ENCODE measurements at regions not wholly inside any gene's neighbourhood (a gene's known extent, or its start where the extent isn't known, plus 50 kb on each side); places are given as distances from the start of the nearest gene placed in this dataset.
"Not testable (repeated sequence)": the region's sequence is repeated elsewhere in the genome, so short reads cannot be mapped to it uniquely, and the experiment has no call there.

DNA sequence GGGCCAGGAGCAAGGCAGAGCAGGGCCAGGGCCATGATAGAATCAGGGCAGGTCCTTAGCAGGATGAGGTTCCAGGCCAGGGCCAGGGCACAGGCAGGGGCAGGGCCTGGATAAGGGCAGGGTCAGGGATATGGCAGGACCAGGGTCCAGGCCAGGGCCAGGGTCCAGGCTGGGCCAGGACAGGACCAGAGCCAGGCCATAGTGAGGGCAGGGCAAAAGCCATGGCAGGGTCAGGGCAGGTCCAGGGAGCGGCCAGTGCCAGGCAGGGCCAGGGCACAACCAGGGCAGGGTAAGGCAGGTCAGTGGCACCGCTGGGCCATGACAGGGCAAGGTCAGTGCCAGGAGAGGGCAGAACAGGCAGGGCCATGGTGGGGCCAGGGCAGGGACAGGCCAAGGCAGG lies 152.2 kb downstream of the LIPI start:
- DNase-seq (ENCODE audit: low spot score): no peak

DNA sequence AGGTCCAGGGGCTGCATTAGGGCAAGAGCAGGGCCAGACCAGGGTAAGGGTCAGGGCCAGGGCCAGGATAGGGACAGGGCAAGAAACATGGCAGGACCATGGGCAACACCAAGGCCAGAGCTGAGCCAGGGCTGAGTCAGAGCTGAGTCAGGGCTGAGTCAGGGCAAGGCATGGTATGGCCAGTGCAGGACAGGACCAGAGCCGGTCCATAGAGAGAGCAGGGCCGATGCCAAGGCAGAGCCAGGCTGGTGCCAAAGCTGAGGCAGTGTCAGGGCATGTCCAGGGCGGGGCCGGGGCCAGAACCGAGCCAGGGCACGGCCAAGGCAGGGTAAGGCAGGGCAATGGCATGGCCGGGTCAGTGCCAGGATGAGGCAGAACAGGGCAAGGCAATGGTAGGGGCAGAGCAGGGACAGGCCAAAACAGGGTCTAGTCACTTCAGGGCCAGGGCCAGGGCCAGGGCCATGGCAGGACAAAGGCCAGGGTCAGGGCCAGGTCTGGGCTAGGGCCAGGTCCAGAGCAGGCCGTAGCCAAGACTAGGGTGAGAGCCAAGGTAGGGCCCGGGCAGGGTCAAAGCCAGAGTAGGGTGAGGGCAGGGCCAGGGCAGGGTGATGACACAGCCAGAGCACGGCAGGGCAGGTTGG lies 152.8 kb downstream of the LIPI start:
- DNase-seq (ENCODE audit: low spot score): not testable (repeated sequence)

GRCh38 chr21:14057313-14057712 lies 153.4 kb downstream of the LIPI start:
- no peak for DNase-seq (ENCODE audit: low spot score)

GRCh38 chr21:14056771-14057191 lies 154.0 kb downstream of the LIPI start:
- DNase-seq (ENCODE audit: low spot score): no peak

DNA sequence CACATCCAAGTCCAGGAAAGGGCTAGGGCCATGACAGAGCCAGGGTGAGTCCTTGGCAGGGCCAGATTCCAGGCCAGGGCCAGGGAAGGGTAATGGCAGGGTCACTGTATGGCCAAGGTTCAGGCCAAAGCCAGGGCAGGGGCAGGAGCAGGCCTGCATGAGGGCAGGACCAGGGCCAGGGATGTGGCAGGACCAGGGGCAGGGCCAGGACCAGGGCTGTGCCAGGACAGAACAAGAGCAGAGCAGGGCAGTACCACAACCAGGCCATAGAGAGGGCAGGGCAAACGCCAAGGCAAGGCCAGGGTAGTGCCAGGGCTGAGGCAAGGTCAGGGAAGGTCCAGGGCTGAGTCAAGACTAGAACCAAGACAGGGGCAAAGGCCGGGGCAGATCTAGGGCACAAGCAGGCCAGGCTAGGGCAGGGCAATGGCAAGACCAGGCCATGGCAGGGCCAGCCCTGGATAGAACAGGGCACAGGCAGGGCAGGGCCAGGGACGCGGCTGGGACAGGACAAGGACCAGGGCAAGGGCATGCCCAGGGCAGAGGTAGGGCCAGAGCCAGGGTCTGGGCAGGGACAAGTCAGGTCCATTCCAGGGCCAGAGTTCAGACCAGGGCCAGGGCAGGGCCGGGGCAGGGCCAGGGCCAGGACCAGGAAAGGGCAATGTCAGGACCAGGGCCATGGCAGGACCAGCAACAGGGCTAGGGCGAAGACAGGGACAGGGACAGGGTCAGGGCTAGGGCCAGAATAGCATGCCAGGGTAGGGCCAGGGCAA lies 154.8 kb downstream of the LIPI start:
- not testable (repeated sequence) for DNase-seq (ENCODE audit: low spot score)

DNA sequence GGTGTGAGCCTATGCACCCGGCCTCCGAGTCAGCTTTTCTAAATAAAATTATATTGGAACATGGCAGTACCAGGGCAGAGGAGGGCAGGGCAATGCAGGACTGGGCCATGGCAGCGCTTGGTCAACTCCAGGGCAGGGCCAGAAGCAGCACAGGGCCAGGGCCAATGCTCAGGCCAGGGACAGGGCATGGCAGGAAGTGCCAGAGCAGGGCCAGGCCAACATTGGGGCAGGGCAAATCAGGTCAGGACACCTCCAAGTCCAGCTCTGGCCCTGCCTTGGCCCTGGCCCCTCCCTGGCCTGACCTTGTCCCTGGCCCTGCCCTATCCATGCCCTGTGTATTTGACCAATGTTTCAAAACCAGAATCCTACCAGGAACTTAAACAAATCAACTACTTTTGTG lies 156.1 kb downstream of the LIPI start:
- DNase-seq (ENCODE audit: low spot score): no peak

GRCh38 chr21:14050121-14050520 lies 160.6 kb downstream of the LIPI start:
- DNase-seq (ENCODE audit: low spot score): no peak

DNA sequence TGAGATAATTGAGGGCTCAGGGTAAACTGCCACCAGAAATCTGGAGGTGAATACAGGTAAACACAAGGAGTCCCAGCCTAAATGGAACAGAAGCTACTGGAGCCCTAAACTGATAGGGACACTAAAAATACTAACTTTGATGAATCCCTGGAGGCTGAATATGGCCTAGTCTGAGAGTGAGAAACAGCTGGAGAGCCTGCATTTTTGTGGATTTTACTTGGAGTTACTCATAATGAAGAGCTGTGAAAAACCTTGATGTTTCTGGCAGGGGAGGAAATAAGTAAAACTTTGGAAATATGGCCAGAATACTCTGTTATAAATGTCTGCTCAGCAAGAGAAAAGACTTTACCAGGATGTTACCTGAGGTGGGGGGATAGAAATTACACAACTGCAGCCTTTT lies 164.4 kb downstream of the LIPI start:
- peak; percentile 21 for DNase-seq (ENCODE audit: low spot score)

- no peak for DNase-seq (ENCODE audit: low spot score)
These were observed 170.4 kb downstream of the LIPI start for GRCh38 chr21:14040386-14040785.

DNA sequence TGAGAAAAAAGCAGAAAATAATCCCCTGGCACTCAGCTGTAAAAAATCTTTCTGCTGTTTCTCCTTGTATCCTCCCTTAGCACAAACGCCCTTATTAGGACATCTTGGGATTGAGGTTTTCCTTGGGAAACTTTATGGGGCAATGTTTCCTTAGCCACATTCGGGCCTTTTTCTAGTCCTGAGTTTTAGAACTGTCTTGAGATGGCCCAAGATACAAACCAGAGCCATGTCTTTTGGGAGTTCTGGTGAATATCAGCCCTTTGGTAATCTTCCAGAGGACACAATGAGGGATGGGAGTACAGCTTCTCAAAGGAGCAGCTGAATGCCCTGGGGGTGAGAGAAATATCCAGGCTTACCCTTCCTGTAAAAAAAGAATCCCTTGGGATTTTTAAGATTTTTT lies 182.1 kb downstream of the LIPI start:
- not testable (repeated sequence) for DNase-seq (ENCODE audit: low spot score)

DNA sequence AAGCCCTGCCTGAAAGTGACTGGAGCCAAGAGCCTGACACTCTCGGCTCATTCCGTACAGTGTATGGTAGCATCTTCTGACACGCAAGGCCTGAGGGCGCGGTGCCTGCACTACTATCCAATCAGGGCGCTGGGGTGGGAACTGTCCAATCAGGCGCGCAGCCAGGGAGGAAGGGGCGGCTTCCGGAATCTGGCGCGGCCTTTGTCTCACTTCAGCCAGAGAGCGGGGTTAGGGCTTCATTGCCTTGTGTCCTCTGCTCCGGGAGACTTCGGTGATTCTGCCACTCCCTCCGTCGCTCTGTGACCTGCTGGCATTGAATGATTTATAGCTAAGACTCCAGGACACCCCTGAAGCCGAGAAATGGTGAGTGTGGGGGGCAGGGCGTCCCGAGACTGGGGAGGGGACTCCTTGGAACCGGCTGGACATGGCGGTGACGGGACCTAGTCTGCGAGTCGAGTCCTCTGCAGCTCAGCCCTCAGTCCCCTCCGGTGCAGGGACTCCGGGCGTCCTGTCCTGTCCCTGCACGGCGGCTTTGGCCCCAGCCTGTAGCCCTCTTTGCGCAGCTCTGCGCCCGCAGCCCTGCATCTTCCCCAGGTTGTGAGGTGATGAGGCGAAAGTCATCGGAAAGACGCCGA lies 183.4 kb downstream of the LIPI start:
- DNase-seq (ENCODE audit: low spot score): peak; percentile 87

DNA sequence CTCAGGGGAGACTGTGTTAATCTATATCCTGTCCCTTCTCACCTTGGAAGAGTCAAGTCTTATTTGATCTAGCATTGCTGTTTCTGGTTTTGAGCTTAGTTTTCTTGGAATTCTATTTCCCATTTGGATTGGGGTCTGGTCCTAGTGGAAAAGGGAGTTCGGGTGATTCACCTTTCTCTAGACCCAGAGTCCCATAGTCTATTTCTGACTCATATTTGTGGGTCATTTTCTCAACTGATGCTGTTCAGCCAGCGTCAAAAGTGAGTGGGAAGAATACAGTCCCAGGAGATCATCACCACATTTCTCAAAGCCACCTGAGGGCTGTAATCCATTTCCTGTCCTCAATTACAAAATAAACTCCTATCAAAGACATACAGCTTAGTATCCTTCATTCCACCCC lies 190.6 kb downstream of the LIPI start:
- DNase-seq (ENCODE audit: low spot score): not testable (repeated sequence)

- not testable (repeated sequence) for DNase-seq (ENCODE audit: low spot score)
These were observed 194.9 kb downstream of the LIPI start for GRCh38 chr21:14015841-14016240.

- DNase-seq (ENCODE audit: low spot score): not testable (repeated sequence)
These were observed 196.9 kb downstream of the LIPI start for GRCh38 chr21:14013623-14014498.

GRCh38 chr21:14013056-14013603 lies 197.6 kb downstream of the LIPI start:
- DNase-seq (ENCODE audit: low spot score): no peak

- no peak for DNase-seq (ENCODE audit: low spot score)
These were observed 198.3 kb downstream of the LIPI start for GRCh38 chr21:14012409-14012808.

DNA sequence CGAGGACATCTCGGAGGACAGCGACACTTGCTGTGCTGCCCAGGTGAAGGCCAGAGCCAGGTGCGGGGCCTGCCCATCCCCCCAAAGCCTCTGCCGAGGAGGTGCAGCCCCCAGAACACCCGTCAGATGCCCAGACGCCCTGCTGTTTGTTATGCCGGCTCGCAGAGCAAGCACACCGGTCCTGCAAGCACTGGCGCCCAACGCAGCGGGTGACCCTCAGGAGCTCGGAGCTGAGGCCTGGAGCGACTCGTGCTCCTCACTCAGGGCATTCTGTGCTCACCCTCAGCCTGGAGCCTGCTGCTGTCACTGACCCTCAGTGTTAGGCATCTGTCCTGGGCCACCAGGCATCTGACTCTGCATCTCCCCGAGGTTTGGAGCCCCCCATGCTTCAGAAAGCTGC lies 199.0 kb downstream of the LIPI start:
- not testable (repeated sequence) for DNase-seq (ENCODE audit: low spot score)

DNA sequence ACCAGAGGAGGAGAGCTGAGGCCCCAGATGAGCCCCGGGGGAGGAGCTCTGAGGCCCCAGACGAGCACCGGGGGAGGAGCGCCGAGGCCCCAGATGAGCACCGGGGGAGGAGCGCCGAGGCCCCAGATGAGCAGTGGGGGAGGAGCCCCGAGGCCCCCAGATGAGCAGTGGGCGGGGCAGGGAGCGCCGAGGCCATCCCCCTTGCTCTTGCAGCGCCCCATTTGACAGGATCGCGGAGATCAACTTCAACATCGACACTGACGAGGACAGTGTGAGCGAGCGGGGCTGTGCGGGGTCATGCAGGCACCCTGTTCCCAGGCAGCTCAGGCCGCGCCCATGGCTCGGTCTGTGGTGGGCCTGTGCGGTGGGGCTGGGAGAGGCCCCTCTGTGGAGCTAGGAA lies 199.6 kb downstream of the LIPI start:
- DNase-seq (ENCODE audit: low spot score): not testable (repeated sequence)

DNA sequence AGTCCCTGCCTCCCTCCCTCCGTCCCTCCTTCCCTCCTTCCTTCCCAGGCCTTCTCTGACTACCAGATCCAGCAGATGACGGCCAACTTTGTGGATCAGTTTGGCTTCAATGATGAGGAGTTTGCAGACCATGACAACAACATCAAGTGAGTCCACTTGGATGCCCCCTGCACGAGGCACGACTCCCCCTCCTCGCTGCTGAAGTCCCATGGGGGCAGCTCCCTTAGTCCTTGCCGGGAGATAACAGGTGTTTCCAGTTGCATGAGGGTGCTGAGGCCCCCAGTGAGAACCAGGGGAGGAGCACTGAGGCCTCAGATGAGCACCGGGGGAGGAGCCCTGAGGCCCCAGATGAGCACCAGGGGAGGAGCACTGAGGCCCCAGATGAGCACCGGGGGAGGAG lies 200.0 kb downstream of the LIPI start:
- DNase-seq (ENCODE audit: low spot score): no peak

DNA sequence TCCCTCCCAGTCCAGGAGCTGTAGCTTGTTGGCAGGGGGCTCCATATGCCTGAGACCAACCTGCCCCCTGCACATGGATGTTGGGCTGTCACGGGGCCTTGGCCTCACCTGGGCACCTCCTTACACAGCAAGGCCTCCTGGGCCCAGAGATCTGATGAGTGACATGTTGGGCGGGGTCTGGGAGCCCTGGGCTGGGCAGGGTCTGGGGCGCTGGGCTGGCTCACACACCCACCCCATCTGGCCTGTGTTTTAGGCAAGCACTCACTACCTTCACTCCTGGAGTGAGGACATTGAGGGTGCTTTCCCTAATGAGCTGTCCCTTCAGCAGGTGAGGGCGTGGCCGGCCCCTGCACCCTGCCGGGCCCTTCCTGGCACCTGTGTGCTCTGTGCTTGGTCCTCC lies 200.8 kb downstream of the LIPI start:
- not testable (repeated sequence) for DNase-seq (ENCODE audit: low spot score)

DNA sequence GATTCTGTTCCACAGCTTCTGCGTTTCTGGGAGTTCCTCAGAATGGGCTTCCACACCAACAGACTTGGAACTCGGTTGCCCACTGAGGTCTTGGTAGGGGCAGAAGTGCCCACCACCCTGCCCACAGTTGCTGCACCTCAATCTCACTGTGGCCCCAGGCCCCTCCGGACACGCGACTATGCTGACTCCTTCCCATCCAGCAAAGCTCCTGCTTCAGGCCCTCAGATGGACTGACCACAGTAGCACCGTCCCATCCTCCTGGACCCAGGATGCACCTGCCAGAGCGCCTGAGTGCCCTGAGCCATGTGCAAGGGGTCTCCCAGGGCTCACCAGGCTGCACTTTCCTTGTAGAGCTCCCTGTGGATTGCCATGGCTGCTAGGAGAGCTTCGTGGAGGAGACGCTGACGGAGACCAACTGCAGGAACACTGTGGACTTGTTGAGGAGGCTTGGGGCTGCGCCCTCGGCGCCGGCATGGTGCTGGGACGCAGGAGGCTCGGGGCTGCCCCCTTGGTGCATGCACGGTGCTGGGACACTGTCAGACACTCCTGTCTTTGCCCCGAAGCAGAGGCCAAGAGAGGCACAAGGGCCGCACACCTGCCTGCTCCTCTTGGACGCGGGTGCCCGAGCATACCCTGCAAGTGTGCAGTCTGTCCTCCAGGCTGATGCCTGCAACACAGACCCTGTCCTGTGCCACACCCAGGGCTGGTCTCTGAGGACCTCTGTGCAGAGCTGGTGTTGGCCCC lies 201.3 kb downstream of the LIPI start:
- DNase-seq (ENCODE audit: low spot score): not testable (repeated sequence)

Measured in AG20443 (cell line).